ENCODE measurements at regions not wholly inside any gene's neighbourhood (a gene's known extent, or its start where the extent isn't known, plus 50 kb on each side); places are given as distances from the start of the nearest gene placed in this dataset.

DNA sequence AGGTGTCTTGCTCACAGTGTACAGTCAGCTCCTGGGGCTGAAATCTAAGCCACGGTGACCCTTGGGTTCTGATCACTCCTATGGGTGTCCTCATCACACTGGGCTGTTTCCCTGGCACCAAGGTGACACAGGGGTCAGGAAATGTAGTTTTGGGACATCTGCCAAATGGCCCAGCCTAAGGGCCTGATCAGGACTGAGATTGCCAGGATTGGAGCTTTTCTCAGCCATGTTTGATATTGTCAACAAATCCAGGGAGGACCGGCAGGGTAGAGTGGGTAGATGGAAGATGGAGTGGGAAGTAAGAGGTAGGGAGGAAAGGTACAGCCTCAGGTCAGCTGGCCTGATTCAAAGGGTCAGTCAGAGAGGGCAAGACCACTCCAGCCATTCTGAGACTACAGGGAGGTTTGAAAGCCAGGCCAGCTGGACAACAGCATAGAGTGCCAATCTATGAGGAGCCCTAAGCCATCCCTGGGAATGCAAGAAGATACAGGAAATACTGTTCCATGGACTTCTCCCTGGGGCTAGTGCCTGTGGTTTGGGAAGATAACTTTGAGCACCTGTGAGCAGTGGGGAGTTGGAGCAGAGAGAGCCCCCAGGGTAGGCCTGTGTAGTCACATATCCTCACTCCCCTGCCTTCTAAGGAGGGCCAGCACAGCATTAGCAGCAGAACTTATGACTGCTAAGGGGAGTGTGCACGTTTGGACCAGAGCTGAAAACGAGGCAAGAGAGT lies 377.3 kb upstream of the ZMIZ1 start:
- H3K14ac ChIP-seq (ENCODE audit: low read length) = no peak overlapping the region
- no CpG with 5 or more reads among the region's 4 CpGs for WGBS, 2 donors (ENCODE audit: extremely low coverage in 2 of 2, insufficient read length in 2 of 2, insufficient replicate concordance in 1 of 2)

GRCh38 chr10:78692071-78692470 lies 376.7 kb upstream of the ZMIZ1 start:
- H3K9ac ChIP-seq (ENCODE audit: low read depth, low read length, poor library complexity) = no peak overlapping the region
- DNase-seq (ENCODE audit: low spot score) = no peak
- H3K18ac ChIP-seq (ENCODE audit: low read length) = no peak overlapping the region
- H3K4me1 ChIP-seq (ENCODE audit: control insufficient read depth in 2 of 2, insufficient read depth in 1 of 2, low read depth in 1 of 2, low read length in 2 of 2) = peaks cover 15 to 25% of the 10 kb centered on the region in 2 donors
- no peak overlapping the region for H3K27ac ChIP-seq (replicated peaks; ENCODE audit: low read length)
- H3K79me1 ChIP-seq (ENCODE audit: low read depth, low read length) = no peaks in the 10 kb centered on the region
- no peak overlapping the region for H2BK12ac ChIP-seq (ENCODE audit: low read length)
- H3K36me3 ChIP-seq (replicated peaks in 1 of 2; ENCODE audit: control insufficient read depth in 2 of 2, insufficient read depth in 2 of 2, low read length in 2 of 2) = no peaks in the 10 kb centered on the region
- H2BK5ac ChIP-seq (ENCODE audit: low read length) = no peak overlapping the region
- peaks cover 0 to 10% (median 3%) of the 10 kb centered on the region in 3 experiments for H3K27me3 ChIP-seq (ENCODE audit: control insufficient read depth in 3 of 3, insufficient read depth in 3 of 3, low read depth in 1 of 3, low read length in 3 of 3)
- no peak overlapping the region for H2BK120ac ChIP-seq (ENCODE audit: low read depth, low read length)
- no CpG with 5 or more reads among the region's 4 CpGs for WGBS, 2 donors (ENCODE audit: extremely low coverage in 2 of 2, insufficient read length in 2 of 2, insufficient replicate concordance in 1 of 2)
- no peak overlapping the region for H3K4me3 ChIP-seq (ENCODE audit: low read length in 2 of 2)
- no peak overlapping the region for H3K4ac ChIP-seq (ENCODE audit: low read length)
- H3K14ac ChIP-seq (ENCODE audit: low read length) = no peak overlapping the region
- peaks cover 3% of the 10 kb centered on the region in 2 donors for H3K9me3 ChIP-seq (replicated peaks in 1 of 2; ENCODE audit: control insufficient read depth in 2 of 2, insufficient read depth in 1 of 2, low read depth in 1 of 2, low read length in 2 of 2)
- H2AK5ac ChIP-seq (ENCODE audit: low read depth, low read length) = no peak overlapping the region
- H2AFZ ChIP-seq (ENCODE audit: low read length) = no peak overlapping the region
- no peak overlapping the region for H4K91ac ChIP-seq (ENCODE audit: low read depth, low read length, poor library complexity)
- H4K8ac ChIP-seq (ENCODE audit: low read depth, low read length) = no peak overlapping the region
- H2BK15ac ChIP-seq (ENCODE audit: low read length) = no peak overlapping the region
- H3K4me2 ChIP-seq (ENCODE audit: insufficient read depth, low read length, poor library complexity, severe bottlenecking) = no peak overlapping the region
- no peak overlapping the region for H3K23ac ChIP-seq (ENCODE audit: low read depth, low read length, poor library complexity)

More for the DNA sequence above, 377.3 kb upstream of the ZMIZ1 start:
- peaks cover 15 to 21% of the 10 kb centered on the region in 2 donors for H3K4me1 ChIP-seq (ENCODE audit: control insufficient read depth in 2 of 2, insufficient read depth in 1 of 2, low read depth in 1 of 2, low read length in 2 of 2)
- no peak overlapping the region for H3K9ac ChIP-seq (ENCODE audit: low read depth, low read length, poor library complexity)
- H3K9me3 ChIP-seq (replicated peaks in 1 of 2; ENCODE audit: control insufficient read depth in 2 of 2, insufficient read depth in 1 of 2, low read depth in 1 of 2, low read length in 2 of 2) = peaks cover 3% of the 10 kb centered on the region in 2 donors
- no peak overlapping the region for H2AK5ac ChIP-seq (ENCODE audit: low read depth, low read length)
- no peak overlapping the region for H3K4me2 ChIP-seq (ENCODE audit: insufficient read depth, low read length, poor library complexity, severe bottlenecking)
- no peak overlapping the region for H3K27ac ChIP-seq (replicated peaks; ENCODE audit: low read length)
- H3K27me3 ChIP-seq (ENCODE audit: control insufficient read depth in 3 of 3, insufficient read depth in 3 of 3, low read depth in 1 of 3, low read length in 3 of 3) = peaks cover 0 to 10% (median 3%) of the 10 kb centered on the region in 3 experiments
- H2BK15ac ChIP-seq (ENCODE audit: low read length) = no peak overlapping the region
- H3K79me1 ChIP-seq (ENCODE audit: low read depth, low read length) = no peaks in the 10 kb centered on the region
- DNase-seq (ENCODE audit: low spot score) = no peak
- no peak overlapping the region for H2BK120ac ChIP-seq (ENCODE audit: low read depth, low read length)
- no peak overlapping the region for H3K23ac ChIP-seq (ENCODE audit: low read depth, low read length, poor library complexity)
- no peak overlapping the region for H4K8ac ChIP-seq (ENCODE audit: low read depth, low read length)
- no peak overlapping the region for H3K18ac ChIP-seq (ENCODE audit: low read length)
- no peaks in the 10 kb centered on the region for H3K36me3 ChIP-seq (replicated peaks in 1 of 2; ENCODE audit: control insufficient read depth in 2 of 2, insufficient read depth in 2 of 2, low read length in 2 of 2)
- H2AFZ ChIP-seq (ENCODE audit: low read length) = no peak overlapping the region
- no peak overlapping the region for H3K4ac ChIP-seq (ENCODE audit: low read length)
- no peak overlapping the region for H4K91ac ChIP-seq (ENCODE audit: low read depth, low read length, poor library complexity)
- no peak overlapping the region for H2BK12ac ChIP-seq (ENCODE audit: low read length)
- H2BK5ac ChIP-seq (ENCODE audit: low read length) = no peak overlapping the region
- no peak overlapping the region for H3K4me3 ChIP-seq (ENCODE audit: low read length in 2 of 2)

DNA sequence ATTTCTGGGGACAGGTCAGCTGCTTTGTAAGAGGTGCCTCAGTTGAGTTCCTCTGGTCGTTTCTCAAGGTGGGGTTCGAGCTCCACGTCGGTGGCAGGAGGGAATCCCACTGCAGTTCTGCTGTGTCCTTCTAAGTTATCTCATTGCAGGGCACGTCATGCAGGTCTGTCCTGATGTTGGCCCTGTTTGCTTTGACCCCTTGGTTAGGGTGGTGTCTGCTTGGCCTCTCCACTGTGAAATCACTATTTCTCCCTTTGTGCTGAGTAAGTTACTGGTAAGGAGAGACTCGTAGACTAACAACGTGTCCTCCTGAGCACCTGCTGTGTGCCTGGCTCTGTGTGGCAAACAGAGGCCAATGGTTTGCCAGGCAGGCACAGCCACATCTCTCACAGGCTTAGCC lies 372.9 kb upstream of the ZMIZ1 start:
- no CpG with 5 or more reads among the region's 7 CpGs for WGBS, 2 donors (ENCODE audit: extremely low coverage in 2 of 2, insufficient read length in 2 of 2, insufficient replicate concordance in 1 of 2)
- H3K4me3 ChIP-seq (ENCODE audit: low read length in 2 of 2) = no peak overlapping the region
- no peak overlapping the region for H3K4me2 ChIP-seq (ENCODE audit: insufficient read depth, low read length, poor library complexity, severe bottlenecking)
- H2BK15ac ChIP-seq (ENCODE audit: low read length) = no peak overlapping the region
- no peaks in the 10 kb centered on the region for H3K36me3 ChIP-seq (replicated peaks in 1 of 2; ENCODE audit: control insufficient read depth in 2 of 2, insufficient read depth in 2 of 2, low read length in 2 of 2)
- H3K27me3 ChIP-seq (ENCODE audit: control insufficient read depth in 3 of 3, insufficient read depth in 3 of 3, low read depth in 1 of 3, low read length in 3 of 3) = peaks cover 0 to 4% (median 0%) of the 10 kb centered on the region in 3 experiments
- no peak overlapping the region for H2AFZ ChIP-seq (ENCODE audit: low read length)
- H3K18ac ChIP-seq (ENCODE audit: low read length) = no peak overlapping the region
- no peak overlapping the region for H3K23ac ChIP-seq (ENCODE audit: low read depth, low read length, poor library complexity)
- H3K4ac ChIP-seq (ENCODE audit: low read length) = no peak overlapping the region
- H2AK5ac ChIP-seq (ENCODE audit: low read depth, low read length) = no peak overlapping the region
- no peak overlapping the region for H3K9ac ChIP-seq (ENCODE audit: low read depth, low read length, poor library complexity)
- H3K14ac ChIP-seq (ENCODE audit: low read length) = no peak overlapping the region
- no peak for DNase-seq (ENCODE audit: low spot score)
- H4K91ac ChIP-seq (ENCODE audit: low read depth, low read length, poor library complexity) = no peak overlapping the region
- H2BK5ac ChIP-seq (ENCODE audit: low read length) = no peak overlapping the region
- no peak overlapping the region for H2BK120ac ChIP-seq (ENCODE audit: low read depth, low read length)
- H3K4me1 ChIP-seq (ENCODE audit: control insufficient read depth in 2 of 2, insufficient read depth in 1 of 2, low read depth in 1 of 2, low read length in 2 of 2) = peaks cover 4 to 22% of the 10 kb centered on the region in 2 donors
- no peaks in the 10 kb centered on the region for H3K79me1 ChIP-seq (ENCODE audit: low read depth, low read length)
- H3K9me3 ChIP-seq (replicated peaks in 1 of 2; ENCODE audit: control insufficient read depth in 2 of 2, insufficient read depth in 1 of 2, low read depth in 1 of 2, low read length in 2 of 2) = peaks cover 0 to 3% of the 10 kb centered on the region in 2 donors
- no peak overlapping the region for H4K8ac ChIP-seq (ENCODE audit: low read depth, low read length)
- H3K27ac ChIP-seq (replicated peaks; ENCODE audit: low read length) = no peak overlapping the region
- no peak overlapping the region for H2BK12ac ChIP-seq (ENCODE audit: low read length)

DNA sequence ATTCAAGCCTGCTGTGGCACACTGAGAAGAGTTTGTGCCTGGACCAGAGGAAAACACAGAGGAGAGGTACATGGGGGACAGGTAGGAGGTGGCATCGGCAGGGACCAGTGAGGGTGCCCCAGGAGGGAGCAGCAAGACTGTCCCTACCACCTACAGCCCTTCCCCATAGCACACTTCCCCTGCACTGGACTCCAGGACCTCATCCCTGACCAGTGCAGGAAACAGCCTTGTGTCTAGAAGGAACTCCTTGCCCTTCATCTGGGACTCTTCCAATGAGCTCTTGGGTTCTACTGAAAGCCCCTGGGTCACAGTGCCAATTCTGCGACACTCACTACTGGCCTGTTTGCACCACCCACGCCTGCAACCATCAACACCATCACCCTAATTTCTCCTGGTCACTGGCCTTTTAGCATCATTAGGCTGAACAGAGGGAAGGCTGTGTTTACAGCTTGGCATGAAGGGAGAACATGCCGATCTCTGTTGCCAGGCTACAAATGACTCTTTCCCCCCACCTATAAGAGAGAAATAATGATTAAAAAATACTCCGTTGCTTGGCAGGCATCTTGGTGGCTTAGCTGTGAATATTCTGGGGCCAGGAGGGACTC lies 371.9 kb upstream of the ZMIZ1 start:
- Histone ChIP-seq H3K27ac (replicated peaks; ENCODE audit: low read length) (no peak overlapping the region), H3K9me3 (replicated peaks in 1 of 2; ENCODE audit: control insufficient read depth in 2 of 2, insufficient read depth in 1 of 2, low read depth in 1 of 2, low read length in 2 of 2) (peaks cover 0 to 3% of the 10 kb centered on the region in 2 donors), H2BK15ac (ENCODE audit: low read length) (no peak overlapping the region), H3K36me3 (replicated peaks in 1 of 2; ENCODE audit: control insufficient read depth in 2 of 2, insufficient read depth in 2 of 2, low read length in 2 of 2) (no peaks in the 10 kb centered on the region), H3K9ac (ENCODE audit: low read depth, low read length, poor library complexity) (no peak overlapping the region), H3K4me1 (ENCODE audit: control insufficient read depth in 2 of 2, insufficient read depth in 1 of 2, low read depth in 1 of 2, low read length in 2 of 2) (peaks cover 4 to 22% of the 10 kb centered on the region in 2 donors), H2BK120ac (ENCODE audit: low read depth, low read length) (no peak overlapping the region), H2AK5ac (ENCODE audit: low read depth, low read length) (no peak overlapping the region), H4K91ac (ENCODE audit: low read depth, low read length, poor library complexity) (no peak overlapping the region), H4K8ac (ENCODE audit: low read depth, low read length) (no peak overlapping the region), H2AFZ (ENCODE audit: low read length) (no peak overlapping the region), H3K4me2 (ENCODE audit: insufficient read depth, low read length, poor library complexity, severe bottlenecking) (no peak overlapping the region), H3K79me1 (ENCODE audit: low read depth, low read length) (peaks cover under 1% of the 10 kb centered on the region), H3K23ac (ENCODE audit: low read depth, low read length, poor library complexity) (no peak overlapping the region), H3K4ac (ENCODE audit: low read length) (no peak overlapping the region), H2BK5ac (ENCODE audit: low read length) (no peak overlapping the region), H2BK12ac (ENCODE audit: low read length) (no peak overlapping the region), H3K18ac (ENCODE audit: low read length) (no peak overlapping the region), H3K4me3 (ENCODE audit: low read length in 2 of 2) (no peak overlapping the region), H3K27me3 (ENCODE audit: control insufficient read depth in 3 of 3, insufficient read depth in 3 of 3, low read depth in 1 of 3, low read length in 3 of 3) (peaks cover 0 to 4% (median 0%) of the 10 kb centered on the region in 3 experiments), H3K14ac (ENCODE audit: low read length) (peak overlapping the region; percentile 41)
- WGBS, 2 donors (ENCODE audit: extremely low coverage in 2 of 2, insufficient read length in 2 of 2, insufficient replicate concordance in 1 of 2) = no CpG with 5 or more reads among the region's 5 CpGs
- no peak for DNase-seq (ENCODE audit: low spot score)

Measured in neuronal stem cell (in vitro differentiated cells).